NB4 (cell line): ENCODE measurements at regions not wholly inside any gene's neighbourhood (a gene's known extent, or its start where the extent isn't known, plus 50 kb on each side); places are given as distances from the start of the nearest gene placed in this dataset.

Experiments used
- POLR2A ChIP-seq: IDR thresholded peaks from 2 replicates; pipeline ENCODE4 v1.6.1; 2011; ENCODE audit warnings: mild to moderate bottlenecking; ENCODE audit not compliant: insufficient read length; ENCODE audit errors: extremely low read depth
- TF ChIP-seq, protein P1 (sequence below): IDR thresholded peaks from one replicate; pipeline ENCODE4 v1.5.1; 2012; ENCODE audit warnings: low read depth, low read length

DNA sequence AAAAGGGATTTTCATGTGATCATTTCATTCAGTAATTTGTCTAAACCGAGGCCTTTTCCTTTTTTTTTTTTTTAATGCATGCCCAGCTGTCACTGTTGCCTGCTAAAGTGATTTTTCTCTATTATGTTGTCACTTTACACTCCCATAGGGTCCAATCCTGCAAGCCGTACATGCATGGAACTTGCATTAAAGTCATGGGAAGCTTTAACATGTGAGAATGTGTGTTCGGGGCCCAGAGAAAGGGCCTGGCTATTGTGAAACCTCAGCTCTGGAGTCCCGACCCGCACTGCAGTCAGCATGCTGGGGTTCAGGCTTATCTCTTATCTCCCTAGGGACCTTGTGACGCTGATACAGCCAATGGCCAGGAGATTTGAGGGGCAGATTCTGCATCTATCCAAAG is 474.6 kb downstream of the SLC4A3 start:
- TF ChIP-seq, protein P1, sequence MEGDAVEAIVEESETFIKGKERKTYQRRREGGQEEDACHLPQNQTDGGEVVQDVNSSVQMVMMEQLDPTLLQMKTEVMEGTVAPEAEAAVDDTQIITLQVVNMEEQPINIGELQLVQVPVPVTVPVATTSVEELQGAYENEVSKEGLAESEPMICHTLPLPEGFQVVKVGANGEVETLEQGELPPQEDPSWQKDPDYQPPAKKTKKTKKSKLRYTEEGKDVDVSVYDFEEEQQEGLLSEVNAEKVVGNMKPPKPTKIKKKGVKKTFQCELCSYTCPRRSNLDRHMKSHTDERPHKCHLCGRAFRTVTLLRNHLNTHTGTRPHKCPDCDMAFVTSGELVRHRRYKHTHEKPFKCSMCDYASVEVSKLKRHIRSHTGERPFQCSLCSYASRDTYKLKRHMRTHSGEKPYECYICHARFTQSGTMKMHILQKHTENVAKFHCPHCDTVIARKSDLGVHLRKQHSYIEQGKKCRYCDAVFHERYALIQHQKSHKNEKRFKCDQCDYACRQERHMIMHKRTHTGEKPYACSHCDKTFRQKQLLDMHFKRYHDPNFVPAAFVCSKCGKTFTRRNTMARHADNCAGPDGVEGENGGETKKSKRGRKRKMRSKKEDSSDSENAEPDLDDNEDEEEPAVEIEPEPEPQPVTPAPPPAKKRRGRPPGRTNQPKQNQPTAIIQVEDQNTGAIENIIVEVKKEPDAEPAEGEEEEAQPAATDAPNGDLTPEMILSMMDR = no peak
- TF ChIP-seq POLR2A = no peak
